KMS-11 (cell line): ENCODE measurements at regions not wholly inside any gene's neighbourhood (a gene's known extent, or its start where the extent isn't known, plus 50 kb on each side); places are given as distances from the start of the nearest gene placed in this dataset.

Experiments used
- H2AFZ ChIP-seq: fragments of 200-600 bp; sonication (generic); 2 replicates; pipeline ENCODE4 v1.6.1; 2016; ENCODE audit warnings: antibody characterized with exemption, mixed run types, low read depth
- H3K27ac ChIP-seq: fragments of 200-600 bp; sonication (generic); 2 replicates; pipeline ENCODE4 v1.6.1; 2016; ENCODE audit warnings: mild to moderate bottlenecking, mixed run types
- H3K27me3 ChIP-seq: fragments of 200-600 bp; sonication (generic); 2 replicates; pipeline ENCODE4 v1.6.1; 2017; ENCODE audit warnings: mild to moderate bottlenecking, low read depth, mixed run types, moderate library complexity; ENCODE audit not compliant: insufficient read depth
- H3K36me3 ChIP-seq: fragments of 200-600 bp; sonication (generic); 2 replicates; pipeline ENCODE4 v1.6.1; 2017; ENCODE audit warnings: mild to moderate bottlenecking, mixed run types; ENCODE audit not compliant: insufficient read depth
- H3K4me1 ChIP-seq: fragments of 200-600 bp; sonication (generic); 2 replicates; pipeline ENCODE4 v1.6.1; 2016; ENCODE audit warnings: mild to moderate bottlenecking, low read depth, mixed run types; ENCODE audit not compliant: poor library complexity, severe bottlenecking
- H3K4me2 ChIP-seq: fragments of 200-600 bp; sonication (generic); 2 replicates; pipeline ENCODE4 v1.7.0; 2016; ENCODE audit warnings: mild to moderate bottlenecking, mixed run types
- H3K4me3 ChIP-seq: fragments of 200-600 bp; sonication (generic); IDR thresholded peaks from 2 replicates; pipeline ENCODE4 v1.6.1; 2017; ENCODE audit warnings: low read depth, low read length, mixed read lengths; ENCODE audit not compliant: insufficient read depth
- H3K79me2 ChIP-seq: fragments of 200-600 bp; sonication (generic); 2 replicates; pipeline ENCODE4 v1.6.1; 2016; ENCODE audit warnings: low read depth, mixed run types; ENCODE audit not compliant: insufficient read depth
- H3K9ac ChIP-seq: fragments of 200-600 bp; sonication (generic); 2 replicates; pipeline ENCODE4 v1.6.1; 2016; ENCODE audit warnings: mild to moderate bottlenecking, mixed run types
- H4K20me1 ChIP-seq: fragments of 200-600 bp; sonication (generic); 2 replicates; pipeline ENCODE4 v1.6.1; 2016; ENCODE audit warnings: mild to moderate bottlenecking, mixed run types; ENCODE audit not compliant: insufficient read depth
- TF ChIP-seq, protein P1 (sequence below): fragments of 200-600 bp; sonication (generic); conservative IDR thresholded peaks from 2 replicates; pipeline ENCODE4 v1.6.1; 2017; ENCODE audit warnings: low read depth, mild to moderate bottlenecking, antibody characterized with exemption, low read length, moderate library complexity, mixed read lengths

- Histone ChIP-seq H3K79me2 (no peaks in the 10 kb centered on the region), H2AFZ (no peak overlapping the region), H3K4me3 (no peak overlapping the region), H3K4me2 (no peak overlapping the region), H3K36me3 (no peaks in the 10 kb centered on the region), H4K20me1 (no peaks in the 10 kb centered on the region), H3K27ac (no peak overlapping the region), H3K4me1 (no peaks in the 10 kb centered on the region), H3K9ac (no peak overlapping the region), H3K27me3 (no peaks in the 10 kb centered on the region)
- TF ChIP-seq, protein P1, sequence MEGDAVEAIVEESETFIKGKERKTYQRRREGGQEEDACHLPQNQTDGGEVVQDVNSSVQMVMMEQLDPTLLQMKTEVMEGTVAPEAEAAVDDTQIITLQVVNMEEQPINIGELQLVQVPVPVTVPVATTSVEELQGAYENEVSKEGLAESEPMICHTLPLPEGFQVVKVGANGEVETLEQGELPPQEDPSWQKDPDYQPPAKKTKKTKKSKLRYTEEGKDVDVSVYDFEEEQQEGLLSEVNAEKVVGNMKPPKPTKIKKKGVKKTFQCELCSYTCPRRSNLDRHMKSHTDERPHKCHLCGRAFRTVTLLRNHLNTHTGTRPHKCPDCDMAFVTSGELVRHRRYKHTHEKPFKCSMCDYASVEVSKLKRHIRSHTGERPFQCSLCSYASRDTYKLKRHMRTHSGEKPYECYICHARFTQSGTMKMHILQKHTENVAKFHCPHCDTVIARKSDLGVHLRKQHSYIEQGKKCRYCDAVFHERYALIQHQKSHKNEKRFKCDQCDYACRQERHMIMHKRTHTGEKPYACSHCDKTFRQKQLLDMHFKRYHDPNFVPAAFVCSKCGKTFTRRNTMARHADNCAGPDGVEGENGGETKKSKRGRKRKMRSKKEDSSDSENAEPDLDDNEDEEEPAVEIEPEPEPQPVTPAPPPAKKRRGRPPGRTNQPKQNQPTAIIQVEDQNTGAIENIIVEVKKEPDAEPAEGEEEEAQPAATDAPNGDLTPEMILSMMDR, result no peak
Observed at GRCh38 chr2:2919026-2919425, 458.6 kb downstream of the EIPR1 start.

DNA sequence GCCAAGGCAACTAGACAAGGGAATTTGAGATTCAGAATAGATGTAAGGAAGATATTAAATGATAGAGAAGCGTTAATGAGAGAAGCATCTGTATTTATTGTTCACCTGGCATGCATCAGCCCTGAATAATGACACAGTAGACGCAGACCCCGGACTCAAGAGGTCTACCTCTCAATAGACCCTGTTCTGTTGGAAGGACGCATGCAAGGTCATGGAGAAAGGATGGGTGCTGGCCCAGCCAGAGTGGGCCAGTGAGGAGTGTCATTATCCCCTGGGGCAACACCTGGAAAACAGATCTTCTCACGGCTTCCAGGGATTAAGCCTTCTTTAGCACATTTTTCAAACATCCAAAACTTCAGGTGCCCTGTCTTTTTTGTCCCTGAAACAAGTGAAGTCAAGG lies 461.0 kb downstream of the EIPR1 start:
- no peaks in the 10 kb centered on the region for H4K20me1 ChIP-seq
- no peak overlapping the region for H2AFZ ChIP-seq
- H3K36me3 ChIP-seq, result no peaks in the 10 kb centered on the region
- no peak overlapping the region for H3K4me3 ChIP-seq
- TF ChIP-seq, protein P1, result no peak
- no peaks in the 10 kb centered on the region for H3K4me1 ChIP-seq
- no peak overlapping the region for H3K27ac ChIP-seq
- no peak overlapping the region for H3K9ac ChIP-seq
- no peak overlapping the region for H3K4me2 ChIP-seq
- no peaks in the 10 kb centered on the region for H3K79me2 ChIP-seq
- H3K27me3 ChIP-seq, result no peaks in the 10 kb centered on the region

GRCh38 chr2:2914252-2914651 lies 463.4 kb downstream of the EIPR1 start:
- no peaks in the 10 kb centered on the region for H3K36me3 ChIP-seq
- H3K4me2 ChIP-seq, result no peak overlapping the region
- H3K4me1 ChIP-seq, result no peaks in the 10 kb centered on the region
- H3K27ac ChIP-seq, result no peak overlapping the region
- H2AFZ ChIP-seq, result no peak overlapping the region
- no peaks in the 10 kb centered on the region for H3K79me2 ChIP-seq
- no peaks in the 10 kb centered on the region for H4K20me1 ChIP-seq
- H3K9ac ChIP-seq, result no peak overlapping the region
- H3K27me3 ChIP-seq, result no peaks in the 10 kb centered on the region
- TF ChIP-seq, protein P1, result no peak
- no peak overlapping the region for H3K4me3 ChIP-seq

GRCh38 chr2:2913601-2914120 lies 464.0 kb downstream of the EIPR1 start:
- Histone ChIP-seq H3K4me2 (no peak overlapping the region), H3K4me1 (no peaks in the 10 kb centered on the region), H2AFZ (no peak overlapping the region), H3K36me3 (no peaks in the 10 kb centered on the region), H3K27me3 (no peaks in the 10 kb centered on the region), H3K79me2 (no peaks in the 10 kb centered on the region), H3K9ac (no peak overlapping the region), H4K20me1 (no peaks in the 10 kb centered on the region), H3K4me3 (no peak overlapping the region), H3K27ac (no peak overlapping the region)
- TF ChIP-seq, protein P1, result no peak
